Smooth muscle cell (in vitro differentiated cells): ENCODE measurements at regions not wholly inside any gene's neighbourhood (a gene's known extent, or its start where the extent isn't known, plus 50 kb on each side); places are given as distances from the start of the nearest gene placed in this dataset.

Experiments used
- DNase-seq: peaks from one replicate; lab custom pipeline; 2025; ENCODE audit not compliant: unreplicated experiment; lab: John Stamatoyannopoulos, UW
- H2AFZ ChIP-seq: fragments of 200-600 bp; sonication (generic); 2 replicates; pipeline ENCODE4 v1.6.0; 2016; ENCODE audit warnings: antibody characterized with exemption, low read depth, mild to moderate bottlenecking
- H3F3A ChIP-seq: fragments of 200-600 bp; sonication (generic); 2 replicates; pipeline ENCODE4 v1.6.0; 2017; ENCODE audit warnings: antibody characterized with exemption, low read depth
- H3K27ac ChIP-seq: fragments of 200-600 bp; sonication (generic); 2 replicates; pipeline ENCODE4 v1.5.1; 2016; ENCODE audit warnings: low read depth, mild to moderate bottlenecking
- H3K27me3 ChIP-seq: fragments of 200-600 bp; sonication (generic); 2 replicates; pipeline ENCODE4 v1.6.1; 2016; ENCODE audit warnings: low read depth, mild to moderate bottlenecking
- H3K36me3 ChIP-seq: fragments of 200-600 bp; sonication (generic); 2 replicates; pipeline ENCODE4 v1.5.1; 2016; ENCODE audit warnings: low read depth
- H3K4me1 ChIP-seq: fragments of 200-600 bp; sonication (generic); 2 replicates; pipeline ENCODE4 v1.5.1; 2016; ENCODE audit warnings: low read depth
- H3K4me2 ChIP-seq: fragments of 200-600 bp; sonication (generic); 2 replicates; pipeline ENCODE4 v1.6.0; 2016; ENCODE audit warnings: mild to moderate bottlenecking
- H3K4me3 ChIP-seq: fragments of 200-600 bp; sonication (generic); 2 replicates; pipeline ENCODE4 v1.5.1; 2016; ENCODE audit warnings: mild to moderate bottlenecking
- H3K79me2 ChIP-seq: fragments of 200-600 bp; sonication (generic); 2 replicates; pipeline ENCODE4 v1.6.0; 2016; ENCODE audit warnings: low read depth, mild to moderate bottlenecking
- H3K9ac ChIP-seq: fragments of 200-600 bp; sonication (generic); 2 replicates; pipeline ENCODE4 v1.6.0; 2016; ENCODE audit warnings: low read depth
- H3K9me3 ChIP-seq: fragments of 200-600 bp; sonication (generic); replicated peaks from 2 replicates; pipeline ENCODE4 v1.5.1; 2016; ENCODE audit warnings: low read depth
- H4K20me1 ChIP-seq: fragments of 200-600 bp; sonication (generic); 2 replicates; pipeline ENCODE4 v1.6.0; 2016; ENCODE audit warnings: low read depth
- CTCF ChIP-seq: fragments of 200-600 bp; sonication (generic); IDR thresholded peaks from 2 replicates; pipeline ENCODE4 v1.5.1; 2017; ENCODE audit warnings: borderline replicate concordance, mild to moderate bottlenecking, antibody characterized with exemption; ENCODE audit not compliant: insufficient read depth, poor library complexity, severe bottlenecking
- WGBS: methylation state at CpG from one replicate; pipeline ENCODE4 v1.1.7; 2016; ENCODE audit warnings: low lambda C conversion rate; 5-methylcytosine and 5-hydroxymethylcytosine counted together

GRCh38 chr2:34995196-34995595 is 1360.4 kb upstream of the CRIM1 start:
- 45% methylated on average over 2 of the region's 2 CpGs for WGBS
- Histone ChIP-seq H3K36me3 (no peaks in the 10 kb centered on the region), H3K9ac (no peak overlapping the region), H3K27ac (no peak overlapping the region), H3K79me2 (no peaks in the 10 kb centered on the region), H3K4me3 (no peak overlapping the region), H2AFZ (no peak overlapping the region), H4K20me1 (no peaks in the 10 kb centered on the region), H3K9me3 (no peaks in the 10 kb centered on the region), H3K27me3 (no peaks in the 10 kb centered on the region), H3K4me1 (no peaks in the 10 kb centered on the region), H3F3A (no peaks in the 10 kb centered on the region), H3K4me2 (no peak overlapping the region)
- DNase-seq, result no peak
- TF ChIP-seq CTCF, result no peak

GRCh38 chr2:34991508-34992274 is 1363.9 kb upstream of the CRIM1 start:
- no peak overlapping the region for H3K4me2 ChIP-seq
- H3K4me3 ChIP-seq, result no peak overlapping the region
- no peaks in the 10 kb centered on the region for H3K79me2 ChIP-seq
- no peaks in the 10 kb centered on the region for H3K4me1 ChIP-seq
- no peaks in the 10 kb centered on the region for H3K36me3 ChIP-seq
- TF ChIP-seq CTCF, result no peak
- no peaks in the 10 kb centered on the region for H3K27me3 ChIP-seq
- WGBS, result 97% methylated on average over 24 of the region's 24 CpGs
- H3F3A ChIP-seq, result no peaks in the 10 kb centered on the region
- no peak overlapping the region for H3K27ac ChIP-seq
- no peaks in the 10 kb centered on the region for H4K20me1 ChIP-seq
- H3K9me3 ChIP-seq, result no peaks in the 10 kb centered on the region
- no peak overlapping the region for H3K9ac ChIP-seq
- no peak overlapping the region for H2AFZ ChIP-seq
- DNase-seq, result no peak

GRCh38 chr2:34985474-34985873 is 1370.1 kb upstream of the CRIM1 start:
- TF ChIP-seq CTCF, result no peak
- no peaks in the 10 kb centered on the region for H3F3A ChIP-seq
- DNase-seq, result no peak
- no peak overlapping the region for H3K27ac ChIP-seq
- H3K79me2 ChIP-seq, result no peaks in the 10 kb centered on the region
- H3K9ac ChIP-seq, result no peak overlapping the region
- no peaks in the 10 kb centered on the region for H3K9me3 ChIP-seq
- H2AFZ ChIP-seq, result no peak overlapping the region
- no peak overlapping the region for H3K4me3 ChIP-seq
- no peaks in the 10 kb centered on the region for H3K4me1 ChIP-seq
- H4K20me1 ChIP-seq, result no peaks in the 10 kb centered on the region
- no peaks in the 10 kb centered on the region for H3K27me3 ChIP-seq
- no peak overlapping the region for H3K4me2 ChIP-seq
- no peaks in the 10 kb centered on the region for H3K36me3 ChIP-seq

GRCh38 chr2:34980689-34981088 is 1374.9 kb upstream of the CRIM1 start:
- Histone ChIP-seq H3K4me2 (no peak overlapping the region), H3K27me3 (no peaks in the 10 kb centered on the region), H3F3A (no peaks in the 10 kb centered on the region), H3K36me3 (no peaks in the 10 kb centered on the region), H4K20me1 (no peaks in the 10 kb centered on the region), H3K79me2 (no peaks in the 10 kb centered on the region), H3K9ac (no peak overlapping the region), H3K27ac (no peak overlapping the region), H2AFZ (no peak overlapping the region), H3K4me3 (no peak overlapping the region), H3K4me1 (no peaks in the 10 kb centered on the region), H3K9me3 (no peaks in the 10 kb centered on the region)
- no peak for DNase-seq
- WGBS, result 95% methylated on average over 1 of the region's 1 CpG
- no peak for TF ChIP-seq CTCF
